Effector CD4-positive, alpha-beta T cell (primary cell): ENCODE measurements at regions not wholly inside any gene's neighbourhood (a gene's known extent, or its start where the extent isn't known, plus 50 kb on each side); places are given as distances from the start of the nearest gene placed in this dataset.
"Not testable (repeated sequence)": the region's sequence is repeated elsewhere in the genome, so short reads cannot be mapped to it uniquely, and the experiment has no call there.

Experiments
- DNase-seq: peaks from one replicate; pipeline ENCODE4 v3.0.0-alpha.2; 2020

GRCh38 chr6:165167311-165167710 lies 142.1 kb downstream of the C6orf118 start:
- no peak for DNase-seq

GRCh38 chr6:165163519-165163918 lies 145.9 kb downstream of the C6orf118 start:
- no peak for DNase-seq

GRCh38 chr6:165159460-165159859 lies 149.9 kb downstream of the C6orf118 start:
- no peak for DNase-seq

GRCh38 chr6:165146456-165146855 lies 162.9 kb downstream of the C6orf118 start:
- DNase-seq: no peak

GRCh38 chr6:165135889-165136288 lies 173.5 kb downstream of the C6orf118 start:
- no peak for DNase-seq

- no peak for DNase-seq
Observed at GRCh38 chr6:165129086-165129485, 180.3 kb downstream of the C6orf118 start.

GRCh38 chr6:165127743-165128142 lies 181.7 kb downstream of the C6orf118 start:
- not testable (repeated sequence) for DNase-seq

- not testable (repeated sequence) for DNase-seq
Observed at GRCh38 chr6:165124681-165125080, 184.7 kb downstream of the C6orf118 start.

- DNase-seq: no peak
Observed at GRCh38 chr6:165119231-165120020, 190.0 kb downstream of the C6orf118 start.

GRCh38 chr6:165118736-165119135 lies 190.7 kb downstream of the C6orf118 start:
- DNase-seq: no peak

- no peak for DNase-seq
Observed at GRCh38 chr6:165117806-165118205, 191.6 kb downstream of the C6orf118 start.

GRCh38 chr6:165117121-165117520 lies 192.3 kb downstream of the C6orf118 start:
- DNase-seq: no peak

- DNase-seq: no peak
Observed at GRCh38 chr6:165110860-165111259, 198.5 kb downstream of the C6orf118 start.

GRCh38 chr6:165109011-165109410 lies 200.4 kb downstream of the C6orf118 start:
- DNase-seq: no peak

- DNase-seq: no peak
Observed at GRCh38 chr6:165106261-165106660, 203.1 kb downstream of the C6orf118 start.

- no peak for DNase-seq
Observed at GRCh38 chr6:165098165-165098564, 211.2 kb downstream of the C6orf118 start.

- DNase-seq: no peak
Observed at GRCh38 chr6:165096868-165097267, 212.5 kb downstream of the C6orf118 start.

GRCh38 chr6:165096209-165096608 lies 213.2 kb downstream of the C6orf118 start:
- no peak for DNase-seq

GRCh38 chr6:165092881-165093595 lies 216.4 kb downstream of the C6orf118 start:
- DNase-seq: no peak

GRCh38 chr6:165091121-165091785 lies 218.2 kb downstream of the C6orf118 start:
- DNase-seq: no peak

GRCh38 chr6:165090242-165090641 lies 219.2 kb downstream of the C6orf118 start:
- no peak for DNase-seq

- DNase-seq: no peak
Observed at GRCh38 chr6:165086814-165087213, 222.6 kb downstream of the C6orf118 start.

GRCh38 chr6:165082636-165083035 lies 226.8 kb downstream of the C6orf118 start:
- DNase-seq: no peak
